Keratinocyte (primary cell): ENCODE measurements at regions not wholly inside any gene's neighbourhood (a gene's known extent, or its start where the extent isn't known, plus 50 kb on each side); places are given as distances from the start of the nearest gene placed in this dataset.

ENCODE experiments used
- DNase-seq: peaks from one replicate; pipeline ENCODE4 v3.0.0-alpha.2; 2011; ENCODE audit warnings: low read depth, missing footprints, low spot score
- FAIRE-seq: peaks from 2 replicates; lab custom pipeline; 2011; peaks lifted over from hg19 to GRCh38; lab: Jason Lieb, UNC
- H2AFZ ChIP-seq: 2 replicates; pipeline ENCODE4 v1.6.0; 2012; ENCODE audit warnings: low read length, control low read depth, inconsistent platforms; ENCODE audit not compliant: control insufficient read depth
- H3K27ac ChIP-seq: 2 replicates; pipeline ENCODE4 v1.5.1; 2011; ENCODE audit warnings: low read length; ENCODE audit not compliant: control insufficient read depth, insufficient read depth
- H3K27me3 ChIP-seq: 3 replicates; pipeline ENCODE4 v1.6.0; 2011; ENCODE audit warnings: low read length; ENCODE audit not compliant: control insufficient read depth, insufficient read depth; ENCODE audit errors: extremely low read depth
- H3K36me3 ChIP-seq, 2 experiments: 2 replicates in 1 of 2; 3 replicates in 1 of 2; pipeline ENCODE4 v1.5.1; 2011; ENCODE audit warnings: low read length in 2 of 2, mild to moderate bottlenecking in 1 of 2; ENCODE audit not compliant: control insufficient read depth in 2 of 2, insufficient read depth in 2 of 2; ENCODE audit errors: extremely low read depth in 1 of 2
- H3K4me1 ChIP-seq: 3 replicates; pipeline ENCODE4 v1.5.1; 2011; ENCODE audit warnings: low read length; ENCODE audit not compliant: control insufficient read depth, insufficient read depth; ENCODE audit errors: extremely low read depth
- H3K4me2 ChIP-seq: 3 replicates; pipeline ENCODE4 v1.6.0; 2011; ENCODE audit warnings: low read depth, low read length; ENCODE audit not compliant: control insufficient read depth, insufficient read depth; ENCODE audit errors: extremely low read depth
- H3K4me3 ChIP-seq, 3 experiments: fragments of 200-600 bp in 1 of 3; sonication (generic) in 1 of 3; 2 replicates in 2 of 3; 3 replicates in 1 of 3; pipeline ENCODE4 v1.5.1; 2011 to 2016; ENCODE audit warnings: low read length in 3 of 3, mild to moderate bottlenecking in 3 of 3, control low read depth in 2 of 3, inconsistent platforms in 1 of 3, low read depth in 1 of 3, mixed read lengths in 1 of 3, mixed run types in 1 of 3, moderate library complexity in 1 of 3; ENCODE audit not compliant: control insufficient read depth in 2 of 3, insufficient read depth in 2 of 3; ENCODE audit errors: extremely low read depth in 1 of 3
- H3K79me2 ChIP-seq: 2 replicates; pipeline ENCODE4 v1.6.0; 2012; ENCODE audit warnings: low read length; ENCODE audit not compliant: control insufficient read depth, insufficient read depth
- H3K9ac ChIP-seq: 3 replicates; pipeline ENCODE4 v1.6.0; 2011; ENCODE audit warnings: low read length; ENCODE audit not compliant: control insufficient read depth, insufficient read depth; ENCODE audit errors: extremely low read depth
- H3K9me1 ChIP-seq: 3 replicates; pipeline ENCODE4 v1.6.0; 2011; ENCODE audit warnings: low read length; ENCODE audit not compliant: control insufficient read depth, insufficient read depth; ENCODE audit errors: extremely low read depth
- H3K9me3 ChIP-seq: 2 replicates; pipeline ENCODE4 v1.5.1; 2012; ENCODE audit warnings: low read depth, low read length; ENCODE audit not compliant: control insufficient read depth
- H4K20me1 ChIP-seq: 3 replicates; pipeline ENCODE4 v1.6.0; 2011; ENCODE audit warnings: low read length; ENCODE audit not compliant: control insufficient read depth, insufficient read depth; ENCODE audit errors: extremely low read depth
- CTCF ChIP-seq, 3 experiments: IDR thresholded peaks in 1 of 3; conservative IDR thresholded peaks in 1 of 3; optimal IDR thresholded peaks in 1 of 3; 2 replicates in 2 of 3; 3 replicates in 1 of 3; pipeline versions ENCODE3 to v1.5.1; 2011; ENCODE audit warnings: low read length in 3 of 3, mild to moderate bottlenecking in 3 of 3, moderate library complexity in 2 of 3, control low read depth in 1 of 3, inconsistent platforms in 1 of 3; ENCODE audit not compliant: insufficient read depth in 2 of 3; ENCODE audit errors: extremely low read depth in 1 of 3
- EZH2 ChIP-seq: IDR thresholded peaks from one replicate; pipeline ENCODE4 v1.6.1; 2012; ENCODE audit warnings: inconsistent platforms, mild to moderate bottlenecking, low read length, moderate library complexity
- dilution Hi-C: fragments of 300-500 bp; cut with MboI; formaldehyde crosslinking; loops from one replicate; pipeline ENCODE4 v1.7.0; 2020; ENCODE audit warnings: low sequenced_read_pairs; ENCODE audit not compliant: extremely low pct_ligation_motif_present

- FAIRE-seq (peak; percentile 36), DNase-seq (no peak)
- dilution Hi-C loops: no loop called here
Observed at GRCh38 chr3:152096280-152096906, 172.3 kb upstream of the MBNL1 start.

GRCh38 chr3:152097120-152097519 is 171.6 kb upstream of the MBNL1 start:
- Histone ChIP-seq H3K4me2 (peak overlapping the region; percentile 7), H3K9ac (no peak overlapping the region), H4K20me1 (no peaks in the 10 kb centered on the region), H3K36me3 (no peaks in the 10 kb centered on the region), H3K79me2 (no peaks in the 10 kb centered on the region), H3K4me3 (no peak overlapping the region), H3K9me1 (no peaks in the 10 kb centered on the region), H2AFZ (peak overlapping the region; percentile 71), H3K27ac (no peak overlapping the region), H3K27me3 (no peaks in the 10 kb centered on the region), H3K9me3 (no peaks in the 10 kb centered on the region), H3K4me1 (peaks cover 10% of the 10 kb centered on the region)
- no peak for DNase-seq
- FAIRE-seq: peak; percentile 81
- dilution Hi-C loops: no loop called here
- no peak for TF ChIP-seq CTCF (optimal IDR thresholded peaks at IDR 0.05 in 1 of 3, IDR thresholded peaks at IDR 0.05 in 1 of 3, conservative IDR thresholded peaks at IDR 0.05 in 1 of 3; ENCODE audit: extremely low read depth in 1 of 3, insufficient read depth in 2 of 3, low read length in 3 of 3)
- TF ChIP-seq EZH2: no peak

More at GRCh38 chr3:152096280-152096906, 172.3 kb upstream of the MBNL1 start:
- H3K36me3 ChIP-seq: no peaks in the 10 kb centered on the region
- no peak overlapping the region for H3K27ac ChIP-seq
- no peak overlapping the region for H2AFZ ChIP-seq
- H3K9ac ChIP-seq: no peak overlapping the region
- H3K27me3 ChIP-seq: no peaks in the 10 kb centered on the region
- no peaks in the 10 kb centered on the region for H3K9me3 ChIP-seq
- H3K4me3 ChIP-seq: no peak overlapping the region
- H3K4me2 ChIP-seq: no peak overlapping the region
- H3K9me1 ChIP-seq: no peaks in the 10 kb centered on the region
- no peaks in the 10 kb centered on the region for H3K79me2 ChIP-seq
- no peaks in the 10 kb centered on the region for H4K20me1 ChIP-seq
- TF ChIP-seq CTCF (optimal IDR thresholded peaks at IDR 0.05 in 1 of 3, IDR thresholded peaks at IDR 0.05 in 1 of 3, conservative IDR thresholded peaks at IDR 0.05 in 1 of 3; ENCODE audit: extremely low read depth in 1 of 3, insufficient read depth in 2 of 3, low read length in 3 of 3): no peak
- TF ChIP-seq EZH2: no peak
- peaks cover 10% of the 10 kb centered on the region for H3K4me1 ChIP-seq
